GM21390 (cell line): ENCODE measurements at regions not wholly inside any gene's neighbourhood (a gene's known extent, or its start where the extent isn't known, plus 50 kb on each side); places are given as distances from the start of the nearest gene placed in this dataset.

Source experiments
- ATAC-seq: cut with Tn5 transposase; IDR thresholded peaks from one replicate; pipeline ENCODE4 v1.9.1; 2021; ENCODE audit not compliant: unreplicated experiment

GRCh38 chr12:43120150-43120549 is 431.9 kb downstream of the ADAMTS20 start:
- ATAC-seq, result no peak

GRCh38 chr12:43118881-43119280 is 433.1 kb downstream of the ADAMTS20 start:
- ATAC-seq, result no peak

GRCh38 chr12:43118234-43118633 is 433.8 kb downstream of the ADAMTS20 start:
- no peak for ATAC-seq

DNA sequence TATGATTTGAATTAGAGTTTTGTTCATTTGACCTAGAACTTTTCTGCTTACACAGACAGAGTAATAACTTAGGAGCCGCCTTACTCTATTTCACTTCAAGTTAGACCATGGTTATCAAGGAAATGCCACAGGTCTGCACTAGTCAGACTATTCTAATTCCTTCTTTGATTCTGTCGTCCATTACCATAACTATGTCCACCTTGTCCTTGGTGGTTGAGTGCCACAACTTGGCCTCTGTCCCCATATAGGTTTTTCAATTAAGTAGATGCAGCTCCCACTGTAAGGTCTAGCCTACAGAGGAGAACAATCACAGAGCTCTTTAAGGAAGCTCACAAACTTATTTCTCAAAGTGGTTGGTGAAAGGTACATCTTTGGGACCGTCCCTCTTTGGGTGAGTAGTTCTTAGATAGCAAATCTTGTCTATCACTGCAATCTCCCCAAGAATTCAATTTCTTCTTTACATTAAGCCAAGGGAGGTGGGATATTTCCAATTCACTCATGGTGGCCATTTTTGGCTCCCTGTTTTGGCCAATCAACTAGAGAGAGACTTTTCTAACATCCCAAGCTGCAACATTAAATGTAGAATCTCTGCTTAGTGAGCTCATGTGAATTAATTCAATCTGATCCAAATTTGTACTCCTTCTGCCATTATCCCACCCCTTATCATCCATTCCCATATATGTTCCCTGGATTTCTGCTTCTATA is 434.6 kb downstream of the ADAMTS20 start:
- ATAC-seq, result no peak

DNA sequence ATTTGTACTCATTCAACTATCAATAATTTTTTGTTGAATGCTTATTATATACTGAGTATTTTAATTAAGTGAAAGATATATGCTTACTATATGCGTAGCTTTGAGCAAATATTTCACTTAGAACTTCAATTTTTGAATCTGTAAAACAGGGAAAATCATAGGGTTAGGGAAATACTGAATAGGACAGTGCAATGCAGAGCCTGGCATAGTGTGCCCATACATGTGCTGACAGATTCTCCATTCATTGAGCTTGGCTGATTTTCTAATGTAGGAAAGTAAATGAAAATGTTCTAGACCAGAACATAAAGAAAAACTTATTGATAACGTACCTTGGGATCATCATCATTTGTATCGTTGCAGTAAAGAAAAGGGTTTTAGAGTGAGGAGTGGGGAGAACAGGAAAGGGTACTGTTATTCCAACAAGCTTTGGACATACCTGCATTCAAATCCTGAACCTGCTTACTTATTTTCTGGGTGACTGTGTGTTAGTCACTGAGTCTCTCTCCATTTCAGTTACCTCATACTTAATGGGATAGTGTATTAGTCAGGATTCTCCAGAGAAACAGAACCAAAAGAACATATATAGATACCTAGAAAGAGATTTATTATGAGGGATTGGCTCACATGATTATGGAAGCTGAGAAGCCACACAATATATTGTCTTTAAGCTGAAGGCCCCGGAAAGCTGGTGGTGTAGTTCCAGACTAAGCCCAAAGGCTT is 436.4 kb downstream of the ADAMTS20 start:
- ATAC-seq, result no peak

DNA sequence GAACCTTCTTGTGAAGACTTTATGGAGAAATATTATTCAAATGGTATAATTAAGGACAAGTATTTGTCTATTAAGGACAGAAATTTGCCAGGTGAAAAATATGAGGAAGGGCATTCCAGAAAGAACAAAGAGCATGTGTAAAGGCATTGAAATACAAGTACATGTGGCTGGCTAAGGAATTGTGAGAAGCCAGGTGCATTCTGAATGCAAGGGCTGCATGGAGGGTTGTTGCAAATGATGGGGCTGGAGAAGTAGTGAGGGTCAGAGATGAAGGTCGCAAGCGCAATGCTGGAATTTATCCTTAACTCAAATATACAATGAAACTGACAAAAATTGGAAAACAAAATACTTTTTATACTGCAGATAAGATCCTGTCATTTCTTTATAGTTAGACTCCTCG is 437.7 kb downstream of the ADAMTS20 start:
- ATAC-seq, result no peak

- ATAC-seq, result no peak
Observed at GRCh38 chr12:43113616-43114015, 438.4 kb downstream of the ADAMTS20 start.

DNA sequence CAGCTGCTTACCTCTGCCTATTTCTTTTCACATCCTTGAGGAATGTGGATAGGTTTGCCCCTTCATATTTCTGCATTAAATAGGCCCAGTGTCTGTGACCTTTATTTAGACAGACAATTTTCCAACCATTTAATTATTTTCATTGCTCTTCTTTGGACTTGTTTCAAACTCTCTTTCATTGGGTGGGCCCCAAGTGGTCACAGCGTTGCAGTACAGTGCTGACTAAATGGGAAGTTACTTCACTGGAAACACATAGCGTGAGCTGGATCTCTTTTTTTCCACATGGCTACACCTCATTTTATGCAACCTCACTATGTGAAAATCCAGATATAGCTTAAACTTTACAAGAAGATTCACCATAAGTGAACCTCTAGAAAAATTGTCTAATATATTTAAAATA is 438.9 kb downstream of the ADAMTS20 start:
- no peak for ATAC-seq

- ATAC-seq, result no peak
Observed at GRCh38 chr12:43112101-43112920, 439.7 kb downstream of the ADAMTS20 start.

DNA sequence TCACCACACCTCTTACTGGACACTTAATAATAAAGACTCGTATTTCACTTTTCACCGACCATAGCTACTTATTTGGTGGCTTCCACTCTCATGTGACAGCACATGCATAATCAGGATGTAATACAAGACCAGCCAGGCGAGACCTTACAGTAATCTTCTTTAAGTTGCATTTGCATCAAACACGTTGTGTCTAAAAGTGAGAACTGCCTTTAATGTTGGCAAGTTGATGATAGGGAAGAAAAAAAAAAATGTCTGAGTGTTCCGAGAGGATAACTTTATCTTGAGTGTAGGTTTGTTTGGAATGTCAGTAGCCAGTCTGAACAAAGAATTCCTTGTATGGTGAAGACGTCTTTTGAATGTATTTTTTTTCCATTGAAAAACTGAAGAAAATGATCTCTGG is 440.4 kb downstream of the ADAMTS20 start:
- no peak for ATAC-seq

GRCh38 chr12:43109631-43110345 is 442.2 kb downstream of the ADAMTS20 start:
- no peak for ATAC-seq

DNA sequence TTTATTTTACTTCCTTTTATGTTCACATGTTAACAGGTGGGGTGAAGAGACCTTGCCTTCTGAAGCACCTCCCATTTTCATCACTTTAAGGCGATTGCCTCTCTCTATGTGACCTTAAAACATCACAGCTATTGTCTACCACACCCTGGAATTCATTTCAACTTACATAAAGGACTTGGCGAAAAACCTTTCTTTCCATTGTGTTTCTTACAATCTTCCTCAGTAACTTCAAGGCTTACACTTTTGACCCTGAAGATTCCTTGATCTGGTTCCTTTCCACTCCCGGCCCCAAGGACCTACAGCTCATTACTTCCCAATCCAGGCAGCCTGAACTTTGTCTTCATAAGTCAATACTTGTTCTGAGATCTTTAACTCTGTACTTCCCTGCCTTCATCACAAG is 443.3 kb downstream of the ADAMTS20 start:
- no peak for ATAC-seq

DNA sequence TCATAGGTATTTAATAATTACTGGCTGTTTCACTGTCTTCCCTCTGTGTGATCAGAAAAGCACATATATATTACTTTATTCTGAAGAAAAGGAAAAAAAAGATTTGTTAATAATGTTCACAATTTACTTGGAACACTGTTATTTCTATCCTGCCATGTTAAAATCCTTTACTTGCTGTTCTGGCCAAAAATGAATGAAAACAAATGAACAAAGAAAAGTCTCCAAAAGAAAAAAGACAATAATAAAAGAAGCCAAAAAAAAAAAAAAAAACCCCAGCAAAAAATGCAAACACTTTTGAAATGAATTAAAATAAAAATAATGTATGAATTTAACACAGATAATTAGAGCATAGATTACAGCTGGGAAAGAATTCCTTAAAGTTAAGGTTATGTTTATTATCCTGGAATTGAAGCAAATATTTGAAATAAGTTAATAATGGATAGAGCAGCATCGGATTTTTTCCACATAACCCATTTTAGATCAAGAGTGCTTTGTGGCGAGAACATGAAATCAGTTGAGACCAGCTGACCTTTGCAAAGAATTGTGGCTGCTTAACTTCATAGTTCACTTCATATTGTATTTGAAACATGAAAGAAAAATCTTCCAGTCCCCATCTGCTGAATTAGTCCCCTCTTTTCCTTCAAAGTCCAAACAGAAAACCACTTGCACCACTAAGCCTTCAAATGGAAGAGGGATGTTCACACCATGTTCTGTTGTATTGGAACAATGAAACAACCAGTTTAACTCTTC is 444.8 kb downstream of the ADAMTS20 start:
- no peak for ATAC-seq

GRCh38 chr12:43106355-43106754 is 445.6 kb downstream of the ADAMTS20 start:
- no peak for ATAC-seq

DNA sequence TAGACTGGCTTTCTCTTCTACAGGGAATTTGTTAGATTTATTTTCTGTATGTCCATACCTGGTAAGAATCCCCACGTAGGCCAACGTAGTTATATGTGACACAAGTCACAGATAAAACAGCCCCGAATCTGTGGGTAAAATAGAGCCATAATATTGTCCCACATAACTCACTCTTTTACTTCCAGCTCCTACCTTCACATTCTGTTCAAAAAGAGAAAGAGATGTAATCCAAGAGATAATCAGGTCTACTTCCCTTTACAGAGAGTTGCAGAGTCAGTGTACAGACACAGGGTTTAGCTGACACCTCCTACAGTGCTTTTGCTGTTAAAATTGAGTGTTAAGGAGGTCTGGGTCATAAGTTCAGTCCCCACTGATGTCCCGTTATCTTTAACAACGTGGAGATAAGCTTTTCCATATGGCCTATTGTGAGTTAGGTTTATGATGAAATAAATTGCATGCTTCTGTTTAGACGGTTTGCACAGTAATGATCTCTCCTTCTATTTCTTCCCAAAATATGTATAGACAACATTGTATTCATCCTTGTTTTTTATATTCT is 446.5 kb downstream of the ADAMTS20 start:
- no peak for ATAC-seq

- no peak for ATAC-seq
Observed at GRCh38 chr12:43104494-43104893, 447.5 kb downstream of the ADAMTS20 start.

- no peak for ATAC-seq
Observed at GRCh38 chr12:43103866-43104265, 448.1 kb downstream of the ADAMTS20 start.

DNA sequence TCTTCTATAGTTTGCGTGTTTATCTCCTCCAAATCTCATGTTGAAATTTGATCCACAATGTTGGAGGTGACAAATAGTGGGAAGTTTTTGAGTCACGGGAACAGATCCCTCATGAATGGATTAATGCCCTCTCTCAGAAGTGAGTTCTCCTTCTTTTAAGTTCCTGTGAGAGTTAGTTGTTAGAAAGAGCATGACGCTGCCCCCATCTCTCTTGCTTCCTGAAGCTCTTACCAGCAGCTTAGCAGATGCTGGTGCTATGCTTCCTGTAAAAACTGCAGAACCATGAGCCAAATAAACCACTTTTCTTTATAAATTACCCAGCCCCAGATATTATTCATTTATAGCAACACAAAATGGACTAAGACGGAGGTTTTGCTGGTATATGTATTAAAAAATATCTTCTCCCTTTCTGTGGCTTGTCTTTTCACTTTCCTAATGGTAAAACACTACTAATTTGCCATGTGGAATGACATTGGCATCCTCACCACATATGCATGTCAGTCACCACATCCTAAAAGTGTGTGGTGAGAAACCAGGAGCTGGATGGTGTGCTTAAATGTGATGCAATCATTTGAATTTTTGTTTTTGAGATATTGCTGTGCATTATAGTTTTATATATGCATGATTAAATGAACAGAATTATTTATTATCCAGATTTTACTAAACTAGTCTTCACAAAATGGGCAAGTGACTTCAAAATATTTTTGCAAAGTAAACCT is 449.3 kb downstream of the ADAMTS20 start:
- no peak for ATAC-seq

GRCh38 chr12:43100231-43100630 is 451.8 kb downstream of the ADAMTS20 start:
- no peak for ATAC-seq
